Aorta (tissue), 5 donors: ENCODE measurements at regions not wholly inside any gene's neighbourhood (a gene's known extent, or its start where the extent isn't known, plus 50 kb on each side); places are given as distances from the start of the nearest gene placed in this dataset.

Experiments used
- ATAC-seq: fragments of 200-7000 bp; cut with Tn5 transposase; one replicate; pipeline ENCODE4 v1.9.1; 2022; ENCODE audit warnings: moderate library complexity; ENCODE audit not compliant: low FRiP score
- DNase-seq, 2 donors: peaks; one replicate each; pipeline ENCODE4 v3.0.0-alpha.2; 2020
- H3K27ac ChIP-seq, 2 donors: one replicate each; pipeline ENCODE4 v1.5.1; 2013; ENCODE audit warnings: low read length in 2 of 2, mild to moderate bottlenecking in 2 of 2, moderate library complexity in 2 of 2, control low read depth in 1 of 2, inconsistent platforms in 1 of 2, low read depth in 1 of 2
- H3K27me3 ChIP-seq, 2 donors: one replicate each; pipeline ENCODE4 v1.6.1; 2013; ENCODE audit warnings: control low read depth in 1 of 2, low read length in 1 of 2, mild to moderate bottlenecking in 1 of 2, moderate library complexity in 1 of 2; ENCODE audit not compliant: insufficient read depth in 2 of 2, control insufficient read depth in 1 of 2
- H3K36me3 ChIP-seq, 2 donors: one replicate each; pipeline ENCODE4 v1.6.1; 2013; ENCODE audit warnings: control low read depth in 1 of 2, low read length in 1 of 2, mild to moderate bottlenecking in 1 of 2; ENCODE audit not compliant: insufficient read depth in 2 of 2, control insufficient read depth in 1 of 2
- H3K4me1 ChIP-seq, 2 donors: one replicate each; pipeline ENCODE4 v1.6.1; 2013; ENCODE audit warnings: low read length in 2 of 2, control low read depth in 1 of 2, mild to moderate bottlenecking in 1 of 2, moderate library complexity in 1 of 2; ENCODE audit not compliant: insufficient read depth in 2 of 2, control insufficient read depth in 1 of 2
- H3K4me3 ChIP-seq, 2 donors: one replicate each; pipeline ENCODE4 v1.5.1; 2013; ENCODE audit warnings: low read length in 2 of 2, control low read depth in 1 of 2, mild to moderate bottlenecking in 1 of 2
- H3K9me3 ChIP-seq: one replicate; pipeline ENCODE4 v1.6.1; 2013; ENCODE audit warnings: mild to moderate bottlenecking, low read length; ENCODE audit not compliant: control insufficient read depth
- WGBS, 2 donors: extraction: QIAGEN DNeasy Blood & Tissue Kit; methylation state at CpG; one replicate each; pipeline ENCODE4 v1.1.7; 2013; 5-methylcytosine and 5-hydroxymethylcytosine counted together
- intact Hi-C, 2 donors: fragments of 100-400 bp; cut with DNase I; formaldehyde crosslinking; loops; one replicate each; pipeline versions ENCODE4 v1.14.2 to v1.15.0; 2022
- donor health status: healthy with polysubstance abuse.
- donor health status: Bipolar disorder and iron deficiency.
- donor health status: DM: no; HTN: no; CAD: no.
- donor health status: DM: no; HTN: no; CAD: no.
- donor health status: DM: yes; HTN: yes; CAD: no.

- intact Hi-C loops: no loop called here
- Histone ChIP-seq H3K4me3 (no peak overlapping the region), H3K9me3 (no peaks in the 10 kb centered on the region), H3K27ac (no peak overlapping the region), H3K36me3 (no peaks in the 10 kb centered on the region), H3K27me3 (no peaks in the 10 kb centered on the region), H3K4me1 (no peaks in the 10 kb centered on the region)
- no peak for DNase-seq
- WGBS, 2 donors: 88 to 91% methylated on average over 8 of the region's 8 CpGs
- ATAC-seq: no peak
Measured at GRCh38 chr18:29711932-29712331, 1330.6 kb downstream of the DSC3 start.

GRCh38 chr18:29693334-29693733 lies 1349.2 kb downstream of the DSC3 start:
- H3K4me1 ChIP-seq: no peaks in the 10 kb centered on the region
- no peaks in the 10 kb centered on the region for H3K9me3 ChIP-seq
- H3K27ac ChIP-seq: no peak overlapping the region
- intact Hi-C loops: no loop called here
- ATAC-seq (no peak), DNase-seq (no peak)
- no peak overlapping the region for H3K4me3 ChIP-seq
- no peaks in the 10 kb centered on the region for H3K27me3 ChIP-seq
- WGBS, 2 donors: 92 to 96% methylated on average over 1 of the region's 1 CpG
- no peaks in the 10 kb centered on the region for H3K36me3 ChIP-seq

GRCh38 chr18:29681578-29681977 lies 1361.0 kb downstream of the DSC3 start:
- Histone ChIP-seq H3K36me3 (no peaks in the 10 kb centered on the region), H3K4me1 (no peaks in the 10 kb centered on the region), H3K9me3 (no peaks in the 10 kb centered on the region), H3K27ac (no peak overlapping the region), H3K4me3 (no peak overlapping the region), H3K27me3 (no peaks in the 10 kb centered on the region)
- DNase-seq (no peak), ATAC-seq (no peak)
- intact Hi-C loops: no loop called here
- 81 to 85% methylated on average over 4 of the region's 4 CpGs for WGBS, 2 donors

GRCh38 chr18:29664278-29665036 lies 1378.1 kb downstream of the DSC3 start:
- Histone ChIP-seq H3K4me1 (no peaks in the 10 kb centered on the region), H3K36me3 (no peaks in the 10 kb centered on the region), H3K27me3 (no peaks in the 10 kb centered on the region), H3K4me3 (no peak overlapping the region), H3K27ac (no peak overlapping the region), H3K9me3 (no peaks in the 10 kb centered on the region)
- intact Hi-C loops: no loop called here
- no peak for ATAC-seq
- no peak for DNase-seq
- 36 to 53% methylated on average over 4 of the region's 4 CpGs for WGBS, 2 donors

DNA sequence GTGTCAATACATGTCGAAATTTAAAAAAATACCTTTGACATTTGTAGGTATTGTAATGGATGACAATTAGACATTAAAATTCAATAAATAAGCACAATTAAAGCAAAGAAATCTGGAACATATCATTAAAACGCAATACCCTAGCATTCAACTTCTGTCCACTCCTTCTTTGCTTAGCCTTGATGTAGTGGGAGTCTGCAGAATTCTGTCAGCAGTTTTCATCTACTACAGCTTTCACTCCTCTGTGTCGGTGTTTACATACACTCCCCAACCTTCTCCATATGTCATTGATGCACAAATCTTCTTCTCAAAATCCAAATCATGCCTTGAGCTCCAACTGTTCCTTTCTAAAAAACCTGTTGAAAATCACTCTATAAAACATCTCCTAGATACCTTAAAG lies 1380.6 kb downstream of the DSC3 start:
- Histone ChIP-seq H3K4me3 (no peak overlapping the region), H3K9me3 (no peaks in the 10 kb centered on the region), H3K4me1 (no peaks in the 10 kb centered on the region), H3K27ac (no peak overlapping the region), H3K27me3 (no peaks in the 10 kb centered on the region), H3K36me3 (no peaks in the 10 kb centered on the region)
- intact Hi-C loops: no loop called here
- 72 to 81% methylated on average over 3 of the region's 3 CpGs for WGBS, 2 donors
- ATAC-seq (no peak), DNase-seq (no peak)

DNA sequence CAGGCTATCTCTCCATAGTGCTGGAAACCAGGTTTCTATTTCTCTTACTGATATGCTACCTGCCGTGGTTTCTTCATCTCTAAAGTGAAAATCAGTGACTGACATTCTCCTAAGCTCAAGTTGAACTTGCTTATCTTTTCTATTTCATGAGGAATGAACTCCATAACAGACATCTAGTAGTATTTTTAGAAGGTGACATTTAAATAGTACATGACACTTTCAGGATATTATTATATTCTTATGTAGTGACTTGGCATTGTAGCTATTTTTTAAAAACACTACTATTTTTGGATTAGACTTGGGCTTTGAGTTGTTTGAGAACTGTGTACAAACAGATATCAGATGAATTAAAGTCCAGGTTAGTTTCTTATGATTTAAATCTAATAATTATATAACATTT lies 1381.8 kb downstream of the DSC3 start:
- Histone ChIP-seq H3K27ac (no peak overlapping the region), H3K9me3 (no peaks in the 10 kb centered on the region), H3K4me3 (no peak overlapping the region), H3K36me3 (no peaks in the 10 kb centered on the region), H3K4me1 (no peaks in the 10 kb centered on the region), H3K27me3 (no peaks in the 10 kb centered on the region)
- 16% methylated on average over 1 of the region's 1 CpG for WGBS, 2 donors
- intact Hi-C loops: no loop called here
- no peak for ATAC-seq
- DNase-seq: no peak

GRCh38 chr18:29653671-29654215 lies 1388.8 kb downstream of the DSC3 start:
- no peak overlapping the region for H3K27ac ChIP-seq
- H3K27me3 ChIP-seq: no peaks in the 10 kb centered on the region
- DNase-seq: no peak
- no peaks in the 10 kb centered on the region for H3K36me3 ChIP-seq
- H3K4me3 ChIP-seq: no peak overlapping the region
- intact Hi-C loops: no loop called here
- WGBS, 2 donors: 42 to 45% methylated on average over 2 of the region's 2 CpGs
- no peaks in the 10 kb centered on the region for H3K9me3 ChIP-seq
- no peaks in the 10 kb centered on the region for H3K4me1 ChIP-seq
- no peak for ATAC-seq

DNA sequence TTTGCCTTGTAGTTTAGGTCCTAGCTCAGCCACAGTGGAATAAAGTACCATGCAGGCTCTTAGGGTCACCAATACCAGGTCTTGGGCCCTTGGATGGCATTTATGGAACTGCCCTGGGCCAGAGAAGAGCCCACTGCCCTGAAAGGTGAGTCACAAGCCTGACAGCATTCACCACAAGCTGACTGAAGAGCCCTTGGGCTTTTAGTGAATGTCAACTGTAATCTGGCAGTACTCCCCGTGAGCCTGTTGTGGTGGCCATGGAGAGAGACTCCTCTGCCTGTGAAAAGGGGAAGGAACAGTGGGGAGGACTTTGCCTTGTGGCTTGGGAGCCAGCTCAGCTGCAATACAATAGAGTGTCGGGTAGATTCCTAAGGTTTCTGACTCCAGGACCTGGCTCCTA lies 1389.7 kb downstream of the DSC3 start:
- DNase-seq: no peak
- intact Hi-C loops: no loop called here
- 86 to 93% methylated on average over 2 of the region's 2 CpGs for WGBS, 2 donors

DNA sequence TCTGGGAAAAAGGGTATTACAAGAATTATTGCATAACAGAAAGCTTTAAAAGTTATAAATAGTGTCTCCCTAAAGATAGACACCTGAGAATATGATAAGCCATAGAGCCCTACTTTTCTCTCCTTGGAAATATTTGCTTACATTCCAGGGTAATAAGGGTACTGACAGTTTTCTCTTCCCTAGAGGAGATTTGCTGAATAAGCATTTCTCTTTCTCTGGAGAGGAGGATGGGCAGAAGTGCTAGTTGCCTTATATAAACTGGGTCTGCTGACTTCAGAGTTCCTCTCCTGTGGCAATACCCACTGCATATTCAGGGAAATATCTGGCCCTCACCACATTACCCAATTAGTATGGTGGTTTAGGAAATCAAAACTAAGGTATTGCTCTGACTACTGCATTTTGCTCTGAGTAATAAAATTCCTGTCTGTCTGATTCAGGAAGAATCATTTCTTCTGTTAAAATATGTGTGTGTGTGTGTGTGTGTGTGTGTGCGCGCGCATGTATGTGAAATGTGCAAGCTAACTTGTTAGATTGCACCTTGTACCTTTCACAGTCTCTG lies 1391.3 kb downstream of the DSC3 start:
- DNase-seq: no peak
- intact Hi-C loops: no loop called here
- H3K27ac ChIP-seq: no peak overlapping the region
- H3K9me3 ChIP-seq: no peaks in the 10 kb centered on the region
- no peaks in the 10 kb centered on the region for H3K27me3 ChIP-seq
- H3K36me3 ChIP-seq: no peaks in the 10 kb centered on the region
- WGBS, 2 donors: 79 to 98% methylated on average over 3 of the region's 3 CpGs
- no peak for ATAC-seq
- H3K4me1 ChIP-seq: no peaks in the 10 kb centered on the region
- no peak overlapping the region for H3K4me3 ChIP-seq

More for the DNA sequence above, 1389.7 kb downstream of the DSC3 start:
- Histone ChIP-seq H3K9me3 (no peaks in the 10 kb centered on the region), H3K4me1 (no peaks in the 10 kb centered on the region), H3K27me3 (no peaks in the 10 kb centered on the region), H3K36me3 (no peaks in the 10 kb centered on the region), H3K27ac (no peak overlapping the region), H3K4me3 (no peak overlapping the region)
- ATAC-seq: peak; percentile 57
